ENCODE measurements at regions not wholly inside any gene's neighbourhood (a gene's known extent, or its start where the extent isn't known, plus 50 kb on each side); places are given as distances from the start of the nearest gene placed in this dataset.

DNA sequence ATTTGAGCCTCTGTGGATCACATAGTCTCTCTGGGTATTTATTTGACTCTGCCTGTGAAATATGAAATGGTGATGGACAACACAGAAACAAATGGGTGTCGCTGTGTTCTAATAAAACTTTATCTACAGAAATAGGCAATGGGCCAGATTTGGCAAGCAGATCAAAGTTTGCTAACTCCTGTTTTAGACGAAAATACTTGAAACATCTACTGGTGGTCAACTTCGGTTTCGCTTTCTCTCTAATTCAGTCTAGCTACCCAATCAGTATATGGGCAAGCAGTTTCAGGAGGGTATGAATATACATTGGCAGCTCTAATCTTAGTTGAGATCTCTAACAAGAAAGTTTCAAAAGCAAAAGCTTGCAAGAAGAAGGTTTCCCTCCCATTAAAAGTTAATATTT, 60.1 kb upstream of the DYNLRB2 start:
- TF ChIP-seq, protein P1, sequence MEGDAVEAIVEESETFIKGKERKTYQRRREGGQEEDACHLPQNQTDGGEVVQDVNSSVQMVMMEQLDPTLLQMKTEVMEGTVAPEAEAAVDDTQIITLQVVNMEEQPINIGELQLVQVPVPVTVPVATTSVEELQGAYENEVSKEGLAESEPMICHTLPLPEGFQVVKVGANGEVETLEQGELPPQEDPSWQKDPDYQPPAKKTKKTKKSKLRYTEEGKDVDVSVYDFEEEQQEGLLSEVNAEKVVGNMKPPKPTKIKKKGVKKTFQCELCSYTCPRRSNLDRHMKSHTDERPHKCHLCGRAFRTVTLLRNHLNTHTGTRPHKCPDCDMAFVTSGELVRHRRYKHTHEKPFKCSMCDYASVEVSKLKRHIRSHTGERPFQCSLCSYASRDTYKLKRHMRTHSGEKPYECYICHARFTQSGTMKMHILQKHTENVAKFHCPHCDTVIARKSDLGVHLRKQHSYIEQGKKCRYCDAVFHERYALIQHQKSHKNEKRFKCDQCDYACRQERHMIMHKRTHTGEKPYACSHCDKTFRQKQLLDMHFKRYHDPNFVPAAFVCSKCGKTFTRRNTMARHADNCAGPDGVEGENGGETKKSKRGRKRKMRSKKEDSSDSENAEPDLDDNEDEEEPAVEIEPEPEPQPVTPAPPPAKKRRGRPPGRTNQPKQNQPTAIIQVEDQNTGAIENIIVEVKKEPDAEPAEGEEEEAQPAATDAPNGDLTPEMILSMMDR (IDR thresholded peaks at IDR 0.05) = no peak
- TF ChIP-seq POLR2A (IDR thresholded peaks at IDR 0.05) = no peak
